ENCODE measurements at regions not wholly inside any gene's neighbourhood (a gene's known extent, or its start where the extent isn't known, plus 50 kb on each side); places are given as distances from the start of the nearest gene placed in this dataset.

DNA sequence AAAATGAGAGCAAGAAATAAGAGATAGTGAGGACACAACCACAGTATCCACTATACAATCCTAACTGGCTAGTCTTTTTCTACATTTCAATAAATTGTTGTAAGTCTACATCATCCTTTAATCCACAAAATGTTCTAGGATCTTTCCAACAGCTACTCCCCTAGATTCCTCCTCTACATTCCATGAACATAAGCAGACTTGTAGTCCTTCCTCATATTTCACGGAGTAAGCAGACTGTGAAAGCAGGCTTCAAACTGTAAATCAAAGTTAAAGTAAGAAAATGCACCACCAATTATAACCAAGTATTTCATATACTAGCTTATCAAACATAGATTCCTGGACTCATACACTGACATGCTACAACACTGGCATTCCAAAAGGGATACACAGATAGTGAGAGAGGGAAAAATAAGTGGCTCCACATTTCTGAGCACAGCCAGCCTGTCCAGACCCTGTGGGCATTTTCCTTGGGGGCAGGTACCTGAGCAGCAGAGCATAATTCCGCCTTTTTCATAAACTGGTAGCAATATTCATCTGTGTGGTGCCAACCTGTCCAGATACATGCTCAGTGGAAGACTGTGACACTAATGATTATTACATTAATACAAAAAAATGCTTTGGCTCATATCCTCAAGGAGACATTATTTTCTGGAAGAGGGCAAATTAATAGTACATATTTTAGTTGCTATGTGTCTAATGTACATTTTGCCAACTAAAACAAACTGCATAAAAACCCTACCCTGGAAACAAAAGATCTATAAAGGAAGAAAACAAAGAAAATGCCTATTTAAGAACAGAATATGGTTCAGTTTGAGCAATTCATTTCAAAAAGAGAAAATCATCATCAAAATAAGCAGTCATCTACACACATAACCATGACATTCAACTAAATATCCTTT lies 113.3 kb upstream of the FSCB start:
- TF ChIP-seq, protein P1, sequence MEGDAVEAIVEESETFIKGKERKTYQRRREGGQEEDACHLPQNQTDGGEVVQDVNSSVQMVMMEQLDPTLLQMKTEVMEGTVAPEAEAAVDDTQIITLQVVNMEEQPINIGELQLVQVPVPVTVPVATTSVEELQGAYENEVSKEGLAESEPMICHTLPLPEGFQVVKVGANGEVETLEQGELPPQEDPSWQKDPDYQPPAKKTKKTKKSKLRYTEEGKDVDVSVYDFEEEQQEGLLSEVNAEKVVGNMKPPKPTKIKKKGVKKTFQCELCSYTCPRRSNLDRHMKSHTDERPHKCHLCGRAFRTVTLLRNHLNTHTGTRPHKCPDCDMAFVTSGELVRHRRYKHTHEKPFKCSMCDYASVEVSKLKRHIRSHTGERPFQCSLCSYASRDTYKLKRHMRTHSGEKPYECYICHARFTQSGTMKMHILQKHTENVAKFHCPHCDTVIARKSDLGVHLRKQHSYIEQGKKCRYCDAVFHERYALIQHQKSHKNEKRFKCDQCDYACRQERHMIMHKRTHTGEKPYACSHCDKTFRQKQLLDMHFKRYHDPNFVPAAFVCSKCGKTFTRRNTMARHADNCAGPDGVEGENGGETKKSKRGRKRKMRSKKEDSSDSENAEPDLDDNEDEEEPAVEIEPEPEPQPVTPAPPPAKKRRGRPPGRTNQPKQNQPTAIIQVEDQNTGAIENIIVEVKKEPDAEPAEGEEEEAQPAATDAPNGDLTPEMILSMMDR (IDR thresholded peaks at IDR 0.05; ENCODE audit: control extremely low read depth, extremely low read depth): no peak
- H3K36me3 ChIP-seq (ENCODE audit: control insufficient read depth in 4 of 4, insufficient read depth in 4 of 4, low read length in 4 of 4): no peaks in the 10 kb centered on the region
- ATAC-seq (ENCODE audit: insufficient read depth, low FRiP score) (no peak), DNase-seq (no peak)
- H3K9me3 ChIP-seq (ENCODE audit: control insufficient read depth in 4 of 4, insufficient read depth in 3 of 4, low read length in 3 of 4): no peaks in the 10 kb centered on the region
- no peak overlapping the region for H3K27ac ChIP-seq (ENCODE audit: low read depth in 1 of 2, low read length in 1 of 2)
- H3K4me1 ChIP-seq (ENCODE audit: control insufficient read depth in 5 of 5, insufficient read depth in 5 of 5, low read length in 5 of 5): no peaks in the 10 kb centered on the region
- no peaks in the 10 kb centered on the region for H3K27me3 ChIP-seq (ENCODE audit: control insufficient read depth in 3 of 3, insufficient read depth in 3 of 3, low read length in 2 of 3)
- no peak overlapping the region for H3K4me3 ChIP-seq
- WGBS, 2 donors: 77 to 88% methylated on average over 2 of the region's 2 CpGs
- no peak overlapping the region for H3K9ac ChIP-seq (ENCODE audit: insufficient read depth in 1 of 2, low read length in 2 of 2)

DNA sequence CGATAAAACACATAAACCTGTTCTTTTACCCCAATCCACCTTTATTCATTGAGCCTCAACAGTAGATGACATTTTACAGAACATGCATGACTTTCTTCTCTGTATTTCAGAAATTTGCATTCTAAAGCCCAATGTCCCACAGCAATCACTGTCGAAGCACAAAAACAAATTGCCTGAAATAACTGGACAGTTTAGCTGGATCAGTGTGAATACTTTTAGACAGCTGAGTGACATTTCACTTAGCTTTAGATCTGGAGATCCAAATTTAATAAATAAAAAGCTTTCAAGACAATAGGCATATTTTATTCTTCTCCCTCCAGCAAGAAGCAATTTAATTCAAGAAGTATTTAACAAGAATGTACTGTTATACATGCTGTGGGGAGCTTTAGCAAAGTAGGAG lies 109.1 kb upstream of the FSCB start:
- Histone ChIP-seq H3K9me3 (ENCODE audit: control insufficient read depth in 4 of 4, insufficient read depth in 3 of 4, low read length in 3 of 4) (no peaks in the 10 kb centered on the region), H3K4me1 (ENCODE audit: control insufficient read depth in 5 of 5, insufficient read depth in 5 of 5, low read length in 5 of 5) (no peaks in the 10 kb centered on the region), H3K27ac (ENCODE audit: low read depth in 1 of 2, low read length in 1 of 2) (no peak overlapping the region), H3K4me3 (no peak overlapping the region), H3K9ac (ENCODE audit: insufficient read depth in 1 of 2, low read length in 2 of 2) (no peak overlapping the region), H3K27me3 (ENCODE audit: control insufficient read depth in 3 of 3, insufficient read depth in 3 of 3, low read length in 2 of 3) (no peaks in the 10 kb centered on the region), H3K36me3 (ENCODE audit: control insufficient read depth in 4 of 4, insufficient read depth in 4 of 4, low read length in 4 of 4) (no peaks in the 10 kb centered on the region)
- no peak for DNase-seq
- TF ChIP-seq, protein P1 (IDR thresholded peaks at IDR 0.05; ENCODE audit: control extremely low read depth, extremely low read depth): no peak
- 95 to 97% methylated on average over 2 of the region's 2 CpGs for WGBS, 2 donors
- no peak for ATAC-seq (ENCODE audit: insufficient read depth, low FRiP score)

GRCh38 chr14:44613061-44613712 lies 106.1 kb upstream of the FSCB start:
- H3K36me3 ChIP-seq (ENCODE audit: control insufficient read depth in 4 of 4, insufficient read depth in 4 of 4, low read length in 4 of 4): no peaks in the 10 kb centered on the region
- ATAC-seq (ENCODE audit: insufficient read depth, low FRiP score) (no peak), DNase-seq (peak in 1 of 3 donors; percentile 18)
- H3K4me3 ChIP-seq: no peak overlapping the region
- no peaks in the 10 kb centered on the region for H3K4me1 ChIP-seq (ENCODE audit: control insufficient read depth in 5 of 5, insufficient read depth in 5 of 5, low read length in 5 of 5)
- no peaks in the 10 kb centered on the region for H3K27me3 ChIP-seq (ENCODE audit: control insufficient read depth in 3 of 3, insufficient read depth in 3 of 3, low read length in 2 of 3)
- TF ChIP-seq, protein P1 (IDR thresholded peaks at IDR 0.05; ENCODE audit: control extremely low read depth, extremely low read depth): no peak
- no peaks in the 10 kb centered on the region for H3K9me3 ChIP-seq (ENCODE audit: control insufficient read depth in 4 of 4, insufficient read depth in 3 of 4, low read length in 3 of 4)
- H3K27ac ChIP-seq (ENCODE audit: low read depth in 1 of 2, low read length in 1 of 2): no peak overlapping the region
- 73 to 82% methylated on average over 5 of the region's 5 CpGs for WGBS, 2 donors
- no peak overlapping the region for H3K9ac ChIP-seq (ENCODE audit: insufficient read depth in 1 of 2, low read length in 2 of 2)
